HG03196 (cell line): ENCODE measurements at regions not wholly inside any gene's neighbourhood (a gene's known extent, or its start where the extent isn't known, plus 50 kb on each side); places are given as distances from the start of the nearest gene placed in this dataset.

ENCODE experiments used
- ATAC-seq: cut with Tn5 transposase; IDR thresholded peaks from one replicate; pipeline ENCODE4 v1.9.1; 2021; ENCODE audit not compliant: unreplicated experiment

- peak; percentile 65 for ATAC-seq
Observed at GRCh38 chr10:3874990-3875841, 90.2 kb upstream of the KLF6 start.

GRCh38 chr10:3874610-3874989 is 89.6 kb upstream of the KLF6 start:
- peak; percentile 2 for ATAC-seq

- peak; percentile 53 for ATAC-seq
Observed at GRCh38 chr10:3873728-3874461, 88.9 kb upstream of the KLF6 start.

GRCh38 chr10:3872712-3873329 is 87.8 kb upstream of the KLF6 start:
- no peak for ATAC-seq

GRCh38 chr10:3871424-3871996 is 86.5 kb upstream of the KLF6 start:
- ATAC-seq, result no peak

GRCh38 chr10:3869036-3869435 is 84.0 kb upstream of the KLF6 start:
- no peak for ATAC-seq

- ATAC-seq, result no peak
Observed at GRCh38 chr10:3868271-3868664, 83.3 kb upstream of the KLF6 start.

GRCh38 chr10:3867454-3868270 is 82.7 kb upstream of the KLF6 start:
- no peak for ATAC-seq

- no peak for ATAC-seq
Observed at GRCh38 chr10:3866332-3866731, 81.3 kb upstream of the KLF6 start.

- peak; percentile 35 for ATAC-seq
Observed at GRCh38 chr10:3865565-3865964, 80.6 kb upstream of the KLF6 start.

- ATAC-seq, result no peak
Observed at GRCh38 chr10:3861795-3862194, 76.8 kb upstream of the KLF6 start.

- no peak for ATAC-seq
Observed at GRCh38 chr10:3858051-3858845, 73.2 kb upstream of the KLF6 start.

- no peak for ATAC-seq
Observed at GRCh38 chr10:3857318-3857717, 72.3 kb upstream of the KLF6 start.

GRCh38 chr10:3856593-3856992 is 71.6 kb upstream of the KLF6 start:
- ATAC-seq, result no peak

- no peak for ATAC-seq
Observed at GRCh38 chr10:3853547-3854303, 68.7 kb upstream of the KLF6 start.

- no peak for ATAC-seq
Observed at GRCh38 chr10:3853016-3853415, 68.0 kb upstream of the KLF6 start.

GRCh38 chr10:3852147-3852904 is 67.3 kb upstream of the KLF6 start:
- ATAC-seq, result peak; percentile 83
